ENCODE measurements at regions not wholly inside any gene's neighbourhood (a gene's known extent, or its start where the extent isn't known, plus 50 kb on each side); places are given as distances from the start of the nearest gene placed in this dataset.

DNA sequence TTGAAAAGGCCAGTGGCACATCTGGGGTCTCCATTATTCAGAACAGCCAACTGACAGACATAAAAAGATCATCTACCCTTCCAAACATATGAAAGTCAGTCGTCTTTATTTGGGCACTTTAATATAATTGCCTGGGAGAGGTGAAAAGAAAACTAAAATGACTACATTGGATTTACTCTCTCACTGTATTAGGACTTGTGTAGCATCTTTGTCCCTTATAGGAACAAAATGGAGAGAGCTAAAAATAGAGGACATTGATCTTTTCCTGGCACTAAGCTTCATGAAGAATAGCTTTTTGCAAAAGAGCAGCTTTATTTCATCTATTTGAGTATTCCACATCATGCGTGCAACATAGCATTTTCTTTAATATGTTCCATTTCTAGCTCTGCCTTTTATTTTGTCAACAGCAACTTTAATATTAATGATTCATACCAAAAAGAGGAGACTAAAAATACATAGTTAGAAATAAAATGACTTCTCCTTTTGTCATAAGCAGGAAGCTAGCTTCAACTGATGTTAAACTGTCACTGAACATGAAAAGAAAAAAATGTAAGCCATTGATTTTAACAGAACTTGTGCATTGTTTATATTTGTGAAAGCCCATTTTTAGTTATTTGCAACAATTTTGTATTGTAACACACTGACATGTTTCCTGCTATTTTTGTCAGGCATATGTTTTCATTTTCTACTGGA, 254.6 kb downstream of the SEC23A start:
- WGBS (ENCODE audit: low lambda C conversion rate), result 31% methylated on average over 2 of the region's 2 CpGs
- CTCF ChIA-PET (ENCODE audit: low intra/inter-chr PET ratio, low total read pairs), result no interaction called here
- intact Hi-C loops (cut with micrococcal nuclease; ENCODE audit: unreplicated experiment), result no loop called here
- Histone ChIP-seq H3K4me2 (ENCODE audit: low read depth, low read length) (no peak overlapping the region), H3K4me1 (ENCODE audit: insufficient read depth, low read length) (no peaks in the 10 kb centered on the region), H2AFZ (ENCODE audit: low read length) (no peak overlapping the region), H3K27me3 (ENCODE audit: control insufficient read depth in 1 of 2, insufficient read depth in 2 of 2, low read length in 2 of 2) (no peaks in the 10 kb centered on the region), H3K4me3 (replicated peaks in 1 of 3; ENCODE audit: insufficient read depth in 1 of 3, low read depth in 2 of 3, low read length in 3 of 3) (no peak overlapping the region), H3K36me3 (replicated peaks in 1 of 2; ENCODE audit: control insufficient read depth in 1 of 2, insufficient read depth in 2 of 2, low read length in 2 of 2) (no peaks in the 10 kb centered on the region), H3K9ac (ENCODE audit: insufficient read depth, low read depth, low read length) (no peak overlapping the region), H3K9me3 (ENCODE audit: low read length) (no peaks in the 10 kb centered on the region), H4K20me1 (ENCODE audit: insufficient read depth, low read length) (no peaks in the 10 kb centered on the region), H3K79me2 (ENCODE audit: insufficient read depth, low read length) (no peaks in the 10 kb centered on the region), H3K27ac (ENCODE audit: extremely low read length, insufficient read depth, low read length) (no peak overlapping the region)
- ATAC-seq (no peak), DNase-seq (ENCODE audit: low spot score) (no peak), FAIRE-seq (no peak)
- TF ChIP-seq DR1 (CRISPR knock-in tag; IDR thresholded peaks at IDR 0.05), result no peak
- TF ChIP-seq TCF7L2 (IDR thresholded peaks at IDR 0.05; ENCODE audit: low read depth, low read length), result peak; percentile 32; the same call in 1 of the 2 replicates
- no peak for TF ChIP-seq GMEB2 (CRISPR knock-in tag; IDR thresholded peaks at IDR 0.05; ENCODE audit: low read depth)
- in situ Hi-C loops (cut with HindIII; ENCODE audit: extremely low pct_ligation_motif_present, low pct_unique_long_range_greater_than_20kb), result no loop called here
- POLR2A ChIA-PET, result no interaction called here
- no TSS peak for BruUV-seq (replicated peaks)

- TF ChIP-seq HOXA7 (CRISPR knock-in tag; IDR thresholded peaks at IDR 0.05) (no peak), ZBTB42 (CRISPR knock-in tag; IDR thresholded peaks at IDR 0.05) (no peak), ZNF124 (CRISPR knock-in tag; IDR thresholded peaks at IDR 0.05) (no peak), ZNF841 (CRISPR knock-in tag; IDR thresholded peaks at IDR 0.05; ENCODE audit: borderline replicate concordance) (no peak), ZNF577 (CRISPR knock-in tag; IDR thresholded peaks at IDR 0.05; ENCODE audit: borderline replicate concordance, low read depth) (no peak), MTERF4 (CRISPR knock-in tag; IDR thresholded peaks at IDR 0.05) (no peak), BORCS8-MEF2B (CRISPR knock-in tag; IDR thresholded peaks at IDR 0.05) (no peak)
- TF ChIP-seq, protein P1, sequence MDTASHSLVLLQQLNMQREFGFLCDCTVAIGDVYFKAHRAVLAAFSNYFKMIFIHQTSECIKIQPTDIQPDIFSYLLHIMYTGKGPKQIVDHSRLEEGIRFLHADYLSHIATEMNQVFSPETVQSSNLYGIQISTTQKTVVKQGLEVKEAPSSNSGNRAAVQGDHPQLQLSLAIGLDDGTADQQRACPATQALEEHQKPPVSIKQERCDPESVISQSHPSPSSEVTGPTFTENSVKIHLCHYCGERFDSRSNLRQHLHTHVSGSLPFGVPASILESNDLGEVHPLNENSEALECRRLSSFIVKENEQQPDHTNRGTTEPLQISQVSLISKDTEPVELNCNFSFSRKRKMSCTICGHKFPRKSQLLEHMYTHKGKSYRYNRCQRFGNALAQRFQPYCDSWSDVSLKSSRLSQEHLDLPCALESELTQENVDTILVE (CRISPR knock-in tag; IDR thresholded peaks at IDR 0.05), result no peak
- Histone ChIP-seq H3K79me2 (ENCODE audit: insufficient read depth, low read length) (no peaks in the 10 kb centered on the region), H2AFZ (ENCODE audit: low read length) (no peak overlapping the region), H3K9ac (ENCODE audit: insufficient read depth, low read depth, low read length) (no peak overlapping the region), H3K27ac (ENCODE audit: extremely low read length, insufficient read depth, low read length) (no peak overlapping the region), H3K4me1 (ENCODE audit: insufficient read depth, low read length) (no peaks in the 10 kb centered on the region), H4K20me1 (ENCODE audit: insufficient read depth, low read length) (no peaks in the 10 kb centered on the region), H3K4me2 (ENCODE audit: low read depth, low read length) (no peak overlapping the region), H3K27me3 (ENCODE audit: control insufficient read depth in 1 of 2, insufficient read depth in 2 of 2, low read length in 2 of 2) (no peaks in the 10 kb centered on the region), H3K9me3 (ENCODE audit: low read length) (no peaks in the 10 kb centered on the region), H3K36me3 (replicated peaks in 1 of 2; ENCODE audit: control insufficient read depth in 1 of 2, insufficient read depth in 2 of 2, low read length in 2 of 2) (no peaks in the 10 kb centered on the region), H3K4me3 (replicated peaks in 1 of 3; ENCODE audit: insufficient read depth in 1 of 3, low read depth in 2 of 3, low read length in 3 of 3) (no peak overlapping the region)
- intact Hi-C loops (cut with micrococcal nuclease; ENCODE audit: unreplicated experiment) (no loop called here), in situ Hi-C loops (cut with HindIII; ENCODE audit: extremely low pct_ligation_motif_present, low pct_unique_long_range_greater_than_20kb) (no loop called here)
- FAIRE-seq (no peak), DNase-seq (ENCODE audit: low spot score) (no peak), ATAC-seq (no peak)
- BruUV-seq (replicated peaks), result no TSS peak
- WGBS (ENCODE audit: low lambda C conversion rate), result 2% methylated on average over 3 of the region's 3 CpGs
- POLR2A ChIA-PET, result no interaction called here
- CTCF ChIA-PET (ENCODE audit: low intra/inter-chr PET ratio, low total read pairs), result no interaction called here
Measured at GRCh38 chr14:38847161-38847560, 255.9 kb downstream of the SEC23A start.

All from HepG2 (cell line).